Activated T-helper 1 cell treated with anti-CD3 and anti-CD28 coated beads, Interleukin-12 subunit alpha, Interleukin-12 subunit beta, Interleukin-2, Interleukin-4 antibody, amounts not matched to agents 30 ng/mL and 10 ng/mL and 1 ng/mL, durations not matched to agents 14 hours and 24 hours and 36 hours (primary cell): ENCODE measurements at regions not wholly inside any gene's neighbourhood (a gene's known extent, or its start where the extent isn't known, plus 50 kb on each side); places are given as distances from the start of the nearest gene placed in this dataset.

Experiments
- DNase-seq: peaks from one replicate; pipeline ENCODE4 v3.0.0; 2021; ENCODE audit warnings: low spot score
- H3K27ac Mint-ChIP-seq: one replicate; pipeline ENCODE4 v1.8.0; 2021; ENCODE audit warnings: mild to moderate bottlenecking, mixed read lengths
- H3K27me3 Mint-ChIP-seq: one replicate; pipeline ENCODE4 v1.8.0; 2022; ENCODE audit warnings: mild to moderate bottlenecking, moderate library complexity, mixed read lengths; ENCODE audit not compliant: insufficient read depth
- H3K36me3 Mint-ChIP-seq: one replicate; pipeline ENCODE4 v1.8.0; 2021; ENCODE audit warnings: low read depth, mixed read lengths
- H3K4me1 Mint-ChIP-seq: one replicate; pipeline ENCODE4 v1.8.0; 2021; ENCODE audit warnings: low read depth, mixed read lengths
- H3K4me3 Mint-ChIP-seq: one replicate; pipeline ENCODE4 v1.8.0; 2021; ENCODE audit warnings: mild to moderate bottlenecking, moderate library complexity, mixed read lengths
- H3K9me3 Mint-ChIP-seq: one replicate; pipeline ENCODE4 v1.8.0; 2021; ENCODE audit warnings: mixed read lengths
- intact Hi-C: fragments of 100-400 bp; cut with micrococcal nuclease; formaldehyde crosslinking; loops from one replicate; pipeline ENCODE4 v1.15.1; 2024

DNA sequence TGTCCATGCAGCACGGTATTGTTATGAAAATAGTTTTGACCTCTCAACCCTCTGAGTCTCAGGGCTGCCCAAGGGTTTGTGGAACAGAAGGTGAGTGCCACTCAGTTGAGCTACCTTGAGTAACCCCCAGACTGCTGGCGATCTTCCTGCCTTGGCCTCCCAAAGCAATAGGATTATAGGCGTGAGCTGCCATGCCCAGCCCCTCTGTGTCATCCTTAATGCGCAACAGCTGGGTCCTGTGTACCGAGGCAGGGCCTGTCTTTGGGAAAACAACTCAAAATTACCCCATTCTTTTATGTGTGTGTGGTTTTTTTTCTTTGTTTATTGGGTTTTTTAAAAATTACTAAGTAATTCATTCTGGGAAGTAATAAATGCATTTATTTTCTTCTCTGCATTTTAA is 78.3 kb upstream of the TPM1 start:
- H3K27me3 Mint-ChIP-seq, result peaks cover 5% of the 10 kb centered on the region
- intact Hi-C loops, result no loop called here

DNA sequence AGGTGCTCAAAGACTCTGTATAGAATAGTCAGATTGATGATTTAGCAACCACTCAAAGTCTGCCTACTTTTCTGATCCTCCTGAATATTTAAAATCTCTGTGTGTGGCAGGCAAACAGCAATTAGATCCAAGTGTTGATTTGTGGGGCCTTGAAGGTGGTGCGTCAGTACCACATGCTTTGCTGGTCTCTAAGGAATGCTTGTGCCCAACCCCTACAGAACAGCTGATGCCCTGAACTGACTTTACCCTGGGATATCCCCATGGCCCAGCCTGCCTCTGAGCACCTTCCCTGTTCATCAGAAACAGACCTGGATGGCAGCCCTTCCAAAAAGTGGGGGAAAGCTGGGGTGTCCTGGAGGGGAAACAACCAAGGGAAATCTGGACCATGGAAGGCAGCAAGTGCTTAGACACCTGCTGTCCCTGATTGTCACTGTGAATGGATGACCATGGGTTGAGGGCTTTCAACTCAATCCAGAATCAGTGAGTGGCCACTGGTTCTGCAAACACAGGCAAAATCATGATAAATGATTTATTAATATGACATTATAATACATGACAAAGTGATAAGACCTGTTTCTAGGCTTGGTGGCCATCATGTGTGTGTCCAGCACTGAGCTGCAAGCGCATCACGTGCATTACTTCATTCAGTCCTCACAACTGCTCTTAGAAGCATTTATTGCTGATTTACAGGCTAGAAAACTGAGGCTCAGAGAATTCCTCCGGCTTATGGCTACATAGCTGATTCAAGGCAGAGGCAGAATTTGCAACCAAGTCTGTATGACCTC is 76.1 kb upstream of the TPM1 start:
- Mint-ChIP-seq H3K9me3 (no peaks in the 10 kb centered on the region), H3K27me3 (peaks cover 3% of the 10 kb centered on the region), H3K4me1 (no peaks in the 10 kb centered on the region), H3K4me3 (no peak overlapping the region), H3K36me3 (no peaks in the 10 kb centered on the region), H3K27ac (no peak overlapping the region)
- intact Hi-C loops, result no loop called here
- DNase-seq, result no peak

More for the DNA sequence above, 78.3 kb upstream of the TPM1 start:
- H3K27ac Mint-ChIP-seq, result no peak overlapping the region
- no peaks in the 10 kb centered on the region for H3K4me1 Mint-ChIP-seq
- DNase-seq, result no peak
- no peaks in the 10 kb centered on the region for H3K9me3 Mint-ChIP-seq
- no peaks in the 10 kb centered on the region for H3K36me3 Mint-ChIP-seq
- H3K4me3 Mint-ChIP-seq, result no peak overlapping the region

DNA sequence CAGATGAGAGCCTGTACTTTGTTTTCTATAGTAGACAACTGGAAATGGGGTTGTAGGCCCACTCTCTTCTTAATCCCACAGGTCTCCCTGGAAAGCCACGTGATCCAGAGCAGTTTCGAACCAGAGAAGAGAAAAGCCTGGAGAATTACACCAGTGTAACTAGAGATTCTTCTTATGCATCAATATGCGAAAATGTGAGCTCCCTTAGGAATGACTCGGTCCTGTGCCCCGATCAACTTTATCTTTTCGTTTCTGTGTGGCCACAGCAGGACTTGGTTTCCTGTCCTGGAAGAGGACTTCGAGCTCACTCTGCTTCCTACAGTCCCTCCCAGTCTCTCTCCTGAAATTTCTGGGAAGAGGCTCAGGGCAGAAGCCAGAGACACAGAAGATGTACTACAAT is 73.8 kb upstream of the TPM1 start:
- Mint-ChIP-seq H3K27ac (no peak overlapping the region), H3K4me3 (no peak overlapping the region), H3K4me1 (no peaks in the 10 kb centered on the region), H3K36me3 (no peaks in the 10 kb centered on the region), H3K9me3 (no peaks in the 10 kb centered on the region), H3K27me3 (peaks cover 3% of the 10 kb centered on the region)
- no peak for DNase-seq
- intact Hi-C loops, result no loop called here

DNA sequence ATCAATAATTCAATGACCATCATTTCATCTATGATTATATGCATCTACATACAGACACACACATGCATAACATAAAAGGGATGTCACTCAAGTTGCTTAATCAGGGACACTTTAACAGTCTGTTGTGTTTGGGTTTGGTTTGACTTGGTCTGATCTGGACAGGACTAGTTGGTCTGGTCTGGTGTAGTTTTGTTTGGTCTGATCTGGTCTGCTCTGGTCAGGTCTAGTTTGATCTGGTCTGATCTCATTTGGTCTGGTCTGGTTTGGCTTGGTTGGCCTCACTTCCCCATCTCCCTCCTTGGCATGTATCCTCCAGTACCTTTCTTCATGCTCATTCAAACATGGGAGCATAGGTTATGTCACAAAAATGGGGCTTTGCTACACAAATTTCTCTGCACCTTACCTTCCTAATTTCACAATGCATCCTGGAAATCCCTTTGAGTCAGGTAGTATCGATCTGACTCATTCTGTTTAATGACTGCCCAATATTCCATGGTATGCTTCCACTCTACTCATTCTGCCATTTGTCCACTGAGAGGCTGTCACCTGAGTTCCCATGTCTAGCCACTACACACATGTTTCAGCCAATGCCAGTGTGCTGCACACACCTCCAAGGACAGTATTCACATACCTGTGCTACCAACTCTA is 73.0 kb upstream of the TPM1 start:
- no peaks in the 10 kb centered on the region for H3K9me3 Mint-ChIP-seq
- intact Hi-C loops, result no loop called here
- H3K4me1 Mint-ChIP-seq, result no peaks in the 10 kb centered on the region
- H3K27me3 Mint-ChIP-seq, result peaks cover 3% of the 10 kb centered on the region
- no peak for DNase-seq
- H3K4me3 Mint-ChIP-seq, result no peak overlapping the region
- H3K27ac Mint-ChIP-seq, result no peak overlapping the region
- no peaks in the 10 kb centered on the region for H3K36me3 Mint-ChIP-seq

DNA sequence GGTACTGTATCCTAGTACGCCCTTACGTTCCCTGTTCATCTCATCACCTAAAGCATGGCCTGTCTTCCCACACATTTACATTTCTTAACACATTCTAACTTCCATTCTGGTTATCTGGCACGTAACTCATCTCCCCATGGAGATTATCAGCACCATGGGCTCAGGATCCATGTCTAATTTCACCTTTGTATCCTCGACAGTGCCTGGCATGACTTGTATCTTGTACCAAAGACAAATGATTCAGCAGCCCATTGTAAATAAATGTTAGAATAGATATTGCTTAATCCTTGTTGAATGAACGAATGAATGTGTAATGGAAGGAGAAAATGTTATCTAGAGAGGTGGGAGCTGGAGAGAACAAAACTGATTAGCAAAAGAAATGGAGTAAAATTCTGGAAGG is 69.7 kb upstream of the TPM1 start:
- Mint-ChIP-seq H3K27ac (no peak overlapping the region), H3K36me3 (no peaks in the 10 kb centered on the region), H3K27me3 (peaks cover 5% of the 10 kb centered on the region), H3K9me3 (no peaks in the 10 kb centered on the region), H3K4me1 (no peaks in the 10 kb centered on the region), H3K4me3 (no peak overlapping the region)
- intact Hi-C loops, result no loop called here
- no peak for DNase-seq

DNA sequence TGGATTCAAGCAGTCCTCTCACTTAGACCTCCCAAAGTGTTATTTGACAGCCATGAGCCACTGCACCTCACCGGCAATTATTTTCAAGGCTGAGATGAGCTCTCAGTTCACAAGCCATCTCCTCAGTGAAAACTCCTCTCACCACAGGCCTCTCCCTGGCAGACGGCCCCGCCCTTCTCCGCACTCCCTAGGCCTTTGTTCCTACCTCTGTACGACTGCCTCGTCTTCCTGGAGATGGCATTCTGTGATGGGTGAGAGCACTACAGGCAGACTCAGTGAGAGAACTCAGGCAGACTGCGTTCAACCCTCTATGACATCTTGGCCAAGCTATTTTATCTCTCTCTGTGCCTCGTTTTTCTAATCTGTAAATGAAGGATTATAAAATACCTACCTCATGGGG is 67.0 kb upstream of the TPM1 start:
- Mint-ChIP-seq H3K27me3 (peaks cover 5% of the 10 kb centered on the region), H3K36me3 (no peaks in the 10 kb centered on the region), H3K27ac (no peak overlapping the region), H3K4me3 (no peak overlapping the region), H3K9me3 (no peaks in the 10 kb centered on the region), H3K4me1 (no peaks in the 10 kb centered on the region)
- no peak for DNase-seq
- intact Hi-C loops, result no loop called here

DNA sequence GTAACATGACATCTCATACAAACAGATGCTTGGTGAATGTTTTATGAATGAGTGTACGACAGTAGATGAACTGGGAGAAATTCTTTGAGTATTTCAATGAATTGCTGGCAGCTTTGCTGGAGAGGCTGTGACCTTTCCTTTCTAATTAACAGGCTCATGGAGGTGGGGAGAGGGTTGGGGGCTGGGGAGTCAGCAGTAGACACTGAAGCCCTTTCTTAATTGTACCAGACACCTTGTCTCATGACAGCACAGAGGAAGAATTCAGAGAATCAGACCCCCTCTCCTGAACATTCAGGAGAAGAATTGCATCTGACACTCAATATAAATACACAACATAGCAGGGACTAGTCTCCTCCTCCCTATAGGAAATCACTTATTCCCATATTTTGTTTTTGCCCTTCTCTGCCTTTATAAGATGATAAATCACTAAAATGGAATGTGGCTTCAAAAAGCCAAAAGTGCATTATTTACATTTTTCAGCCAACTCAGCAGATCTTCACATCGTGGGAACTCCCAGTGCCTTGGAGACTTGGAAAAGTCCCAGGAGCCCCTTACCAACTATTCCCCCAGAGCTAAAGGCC is 66.2 kb upstream of the TPM1 start:
- no peak for DNase-seq
- Mint-ChIP-seq H3K27ac (no peak overlapping the region), H3K36me3 (no peaks in the 10 kb centered on the region), H3K27me3 (peaks cover 2% of the 10 kb centered on the region), H3K9me3 (no peaks in the 10 kb centered on the region), H3K4me3 (no peak overlapping the region), H3K4me1 (no peaks in the 10 kb centered on the region)
- intact Hi-C loops, result no loop called here

DNA sequence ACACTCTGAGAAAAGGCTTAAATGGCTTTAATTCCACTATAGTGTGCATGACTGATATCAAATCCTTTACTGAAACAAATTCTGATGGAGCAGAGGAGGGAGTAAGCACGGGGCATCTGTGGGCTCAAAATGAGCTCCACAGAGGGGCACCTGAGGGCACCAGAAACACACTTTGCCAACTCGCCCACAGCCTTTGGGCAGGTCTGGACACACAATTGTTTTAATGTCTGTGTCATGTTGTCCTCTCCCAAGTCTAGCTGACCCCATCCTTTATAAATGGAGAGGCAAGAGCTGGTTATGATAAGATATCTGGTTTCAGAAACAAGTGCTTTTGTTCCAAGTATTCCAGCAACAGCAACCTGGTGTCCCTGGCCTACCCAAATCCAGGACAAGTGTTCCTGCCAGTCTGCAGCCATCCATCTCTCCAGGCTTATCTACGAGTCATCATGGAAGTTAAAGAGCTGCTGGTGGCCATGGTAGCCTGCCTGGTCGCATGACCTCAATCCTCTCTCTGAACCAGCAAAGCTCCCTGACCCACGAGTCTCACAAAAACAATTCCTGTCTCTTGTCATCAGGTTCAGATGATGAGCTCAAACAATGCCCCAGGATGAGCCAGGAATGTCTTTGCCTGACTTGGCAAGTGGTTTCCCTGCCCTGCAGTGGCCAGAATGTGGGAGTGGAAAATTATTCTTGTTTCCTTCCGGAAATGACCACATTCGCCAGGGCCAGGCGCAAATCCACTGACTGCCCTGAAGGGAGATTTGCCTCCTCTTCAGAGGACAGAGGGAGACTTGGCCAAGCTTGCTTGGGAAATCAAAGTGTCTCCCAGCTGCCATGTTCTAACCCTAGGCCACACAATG is 64.4 kb upstream of the TPM1 start:
- Mint-ChIP-seq H3K27me3 (peaks cover 2% of the 10 kb centered on the region), H3K4me3 (no peak overlapping the region), H3K27ac (no peak overlapping the region), H3K4me1 (no peaks in the 10 kb centered on the region), H3K36me3 (no peaks in the 10 kb centered on the region), H3K9me3 (no peaks in the 10 kb centered on the region)
- intact Hi-C loops, result no loop called here
- DNase-seq, result no peak

DNA sequence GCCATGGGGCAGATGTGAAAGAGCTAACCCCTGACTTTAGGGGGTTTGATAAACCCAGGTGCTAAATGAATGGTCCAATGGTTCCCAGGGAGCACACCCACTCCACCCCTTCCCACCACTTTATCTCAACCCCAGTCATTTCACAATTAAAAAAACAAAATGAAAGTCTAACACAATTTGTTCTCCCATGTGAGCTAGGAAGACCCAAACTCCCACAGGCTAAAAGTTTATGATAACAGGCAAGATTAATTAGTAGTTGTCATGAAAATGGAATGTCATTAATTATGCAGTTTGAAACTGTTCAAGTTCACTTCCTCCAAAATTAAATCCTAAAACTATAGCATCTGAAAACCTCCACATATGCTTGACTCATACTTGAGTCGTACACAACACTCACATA is 63.3 kb upstream of the TPM1 start:
- Mint-ChIP-seq H3K27ac (no peak overlapping the region), H3K9me3 (no peaks in the 10 kb centered on the region), H3K36me3 (no peaks in the 10 kb centered on the region), H3K4me1 (no peaks in the 10 kb centered on the region), H3K27me3 (peaks cover 2% of the 10 kb centered on the region), H3K4me3 (no peak overlapping the region)
- DNase-seq, result no peak
- intact Hi-C loops, result no loop called here

DNA sequence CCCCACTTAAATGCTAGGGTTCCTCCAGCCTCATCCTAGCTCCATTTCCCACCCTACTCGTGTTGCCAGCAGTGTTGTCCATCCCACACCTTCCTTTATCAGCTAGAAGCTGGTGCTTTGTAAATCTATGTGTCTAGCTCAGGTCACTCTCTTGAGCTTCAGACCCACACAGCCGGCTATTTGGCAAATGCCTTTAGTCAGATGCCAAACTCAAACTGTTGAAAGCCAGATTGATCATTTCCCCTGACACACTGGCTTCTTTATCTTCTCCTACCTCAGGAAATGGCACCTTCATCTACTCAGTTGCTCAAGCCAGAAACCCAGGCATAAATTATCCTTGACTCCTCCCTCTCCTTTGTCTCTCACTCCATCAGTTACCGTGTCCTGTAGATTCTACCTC is 61.5 kb upstream of the TPM1 start:
- no peak for DNase-seq
- Mint-ChIP-seq H3K4me1 (no peaks in the 10 kb centered on the region), H3K27ac (no peak overlapping the region), H3K9me3 (no peaks in the 10 kb centered on the region), H3K36me3 (no peaks in the 10 kb centered on the region), H3K4me3 (no peak overlapping the region), H3K27me3 (peaks cover 9% of the 10 kb centered on the region)
- intact Hi-C loops, result no loop called here

DNA sequence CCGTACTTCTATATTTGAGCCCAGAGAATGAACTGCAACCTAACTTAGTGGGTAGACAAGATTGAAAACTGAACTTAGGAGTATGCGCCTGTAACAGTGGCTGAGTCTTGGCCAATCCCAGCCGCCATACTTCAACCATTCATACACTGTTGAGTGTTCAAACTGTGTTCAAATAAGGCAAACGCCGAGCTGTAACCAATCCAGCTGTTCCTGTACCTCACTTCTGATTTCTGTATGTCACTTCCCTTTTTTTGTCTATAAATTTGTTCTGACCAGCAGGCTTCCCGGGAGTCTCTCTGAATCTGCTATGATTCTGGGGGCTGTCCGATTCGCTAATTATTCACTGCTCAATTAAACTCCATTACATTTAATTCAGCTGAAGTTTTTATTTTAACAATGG is 58.6 kb upstream of the TPM1 start:
- Mint-ChIP-seq H3K27me3 (peaks cover 9% of the 10 kb centered on the region), H3K4me3 (no peak overlapping the region), H3K27ac (no peak overlapping the region), H3K36me3 (no peaks in the 10 kb centered on the region), H3K9me3 (no peaks in the 10 kb centered on the region), H3K4me1 (no peaks in the 10 kb centered on the region)
- no peak for DNase-seq
- intact Hi-C loops, result no loop called here

DNA sequence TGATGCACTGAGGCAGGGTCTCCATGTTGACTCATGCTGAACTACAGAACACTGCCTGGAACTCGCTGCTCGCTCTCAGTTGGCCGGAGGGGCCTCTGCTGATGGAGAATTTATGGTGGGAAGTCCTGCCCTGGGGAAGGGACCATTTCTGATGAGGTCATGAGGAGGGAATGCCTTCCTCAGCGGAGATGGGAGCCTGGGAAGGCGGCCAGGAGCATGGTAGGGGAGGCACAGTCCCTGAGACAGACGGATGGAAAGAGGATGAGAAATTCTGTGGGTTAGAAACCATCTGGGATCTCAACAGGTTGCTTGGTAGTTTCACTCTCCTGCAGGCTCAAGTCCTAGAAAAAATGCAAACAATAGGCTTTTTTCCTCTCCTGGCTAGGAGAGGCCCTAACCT is 56.8 kb upstream of the TPM1 start:
- Mint-ChIP-seq H3K27me3 (peaks cover 11% of the 10 kb centered on the region), H3K27ac (no peak overlapping the region), H3K4me1 (no peaks in the 10 kb centered on the region), H3K4me3 (no peak overlapping the region), H3K36me3 (no peaks in the 10 kb centered on the region), H3K9me3 (no peaks in the 10 kb centered on the region)
- intact Hi-C loops, result no loop called here
- DNase-seq, result no peak

DNA sequence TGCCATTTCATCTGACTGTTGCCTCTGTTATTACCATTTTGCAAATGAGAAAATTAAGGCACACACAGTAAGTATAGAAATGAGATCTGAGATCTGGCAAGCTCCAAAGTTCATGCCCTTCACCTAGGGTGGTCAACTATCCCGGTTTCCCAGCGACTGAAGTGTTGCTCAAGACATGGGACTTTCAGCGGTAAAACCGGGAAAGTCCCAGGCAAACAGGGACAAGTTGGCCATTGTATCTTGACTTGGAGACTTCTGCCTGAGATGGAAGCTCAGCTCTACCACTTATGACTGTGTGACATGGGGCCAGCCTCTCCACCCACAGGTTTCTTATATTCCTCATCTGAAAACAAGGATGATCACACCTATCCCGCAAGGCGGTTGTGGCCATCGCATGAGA is 55.6 kb upstream of the TPM1 start:
- Mint-ChIP-seq H3K36me3 (no peaks in the 10 kb centered on the region), H3K4me3 (no peak overlapping the region), H3K9me3 (no peaks in the 10 kb centered on the region), H3K4me1 (no peaks in the 10 kb centered on the region), H3K27ac (no peak overlapping the region), H3K27me3 (peaks cover 12% of the 10 kb centered on the region)
- DNase-seq, result no peak
- intact Hi-C loops, result no loop called here
